Activated CD8-positive, alpha-beta memory T cell treated with anti-CD3 and anti-CD28 coated beads for 1 hour (primary cell): ENCODE measurements at regions not wholly inside any gene's neighbourhood (a gene's known extent, or its start where the extent isn't known, plus 50 kb on each side); places are given as distances from the start of the nearest gene placed in this dataset.
"Not testable (repeated sequence)": the region's sequence is repeated elsewhere in the genome, so short reads cannot be mapped to it uniquely, and the experiment has no call there.

ENCODE experiments used
- DNase-seq, 2 donors: peaks; one replicate each; pipeline ENCODE4 v3.0.0-alpha.2; 2020; ENCODE audit warnings: low read depth in 1 of 2; ENCODE audit errors: extremely low read depth in 1 of 2

DNA sequence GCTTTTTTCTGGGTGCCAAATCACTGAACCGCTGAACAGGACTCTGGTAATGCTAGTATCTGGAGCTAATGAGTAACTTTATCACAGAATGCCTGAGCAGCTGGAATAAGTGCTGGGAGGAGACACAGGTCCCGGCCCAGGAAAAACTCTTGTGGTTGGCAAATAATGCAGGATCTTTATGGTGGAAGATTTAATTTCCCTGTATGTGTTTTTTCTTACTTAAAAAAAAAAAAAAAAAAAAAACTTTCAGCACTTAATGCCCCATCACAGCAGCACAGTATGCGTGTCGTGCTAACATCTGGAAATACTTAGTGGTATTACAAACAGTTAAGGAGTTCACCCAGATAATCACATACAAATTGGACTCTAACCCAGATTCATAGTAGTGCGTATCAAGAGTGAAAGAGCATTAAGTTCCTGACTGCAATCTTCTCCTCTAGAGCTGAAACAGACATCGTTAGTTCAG is 220.7 kb downstream of the TOMM20 start:
- no peak for DNase-seq

- no peak for DNase-seq
These were observed 221.3 kb downstream of the TOMM20 start for GRCh38 chr1:234907208-234907939.

GRCh38 chr1:234906654-234907053 is 222.0 kb downstream of the TOMM20 start:
- DNase-seq = no peak

DNA sequence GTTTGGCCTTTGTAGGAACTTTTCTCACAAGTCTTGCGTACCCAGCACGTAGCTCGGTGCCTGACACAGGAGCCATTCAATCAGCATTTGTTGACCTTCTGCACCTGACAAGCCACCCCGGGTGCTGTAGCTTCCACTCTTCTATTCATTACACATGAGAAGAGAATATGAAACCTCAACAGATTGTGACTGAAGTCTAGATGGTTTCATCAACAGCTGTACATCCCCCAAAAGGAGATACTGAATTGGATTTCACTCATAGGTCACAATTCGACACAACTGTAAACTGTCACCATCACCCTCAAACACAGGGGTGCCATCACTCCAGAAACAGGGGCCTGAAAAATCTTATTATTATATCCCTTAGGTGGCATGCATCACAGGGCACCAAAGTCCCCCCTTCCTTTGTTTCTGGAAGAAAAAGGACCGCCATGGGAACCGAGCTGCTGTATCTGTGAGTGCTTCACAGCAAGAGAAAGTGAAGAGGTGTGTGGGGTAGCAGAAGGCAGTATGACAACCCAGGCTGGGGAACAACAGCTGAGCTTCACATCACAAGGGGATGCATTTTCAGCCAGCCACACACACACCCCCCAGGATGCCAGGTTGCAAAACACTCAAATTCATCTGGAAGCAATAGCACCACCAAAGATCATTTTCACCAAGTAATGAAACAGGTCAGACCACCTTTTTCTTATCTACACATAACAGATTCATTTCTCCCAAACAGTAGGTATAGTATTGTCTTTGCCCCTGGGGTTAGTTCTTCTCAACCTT is 225.7 kb downstream of the TOMM20 start:
- DNase-seq = no peak

DNA sequence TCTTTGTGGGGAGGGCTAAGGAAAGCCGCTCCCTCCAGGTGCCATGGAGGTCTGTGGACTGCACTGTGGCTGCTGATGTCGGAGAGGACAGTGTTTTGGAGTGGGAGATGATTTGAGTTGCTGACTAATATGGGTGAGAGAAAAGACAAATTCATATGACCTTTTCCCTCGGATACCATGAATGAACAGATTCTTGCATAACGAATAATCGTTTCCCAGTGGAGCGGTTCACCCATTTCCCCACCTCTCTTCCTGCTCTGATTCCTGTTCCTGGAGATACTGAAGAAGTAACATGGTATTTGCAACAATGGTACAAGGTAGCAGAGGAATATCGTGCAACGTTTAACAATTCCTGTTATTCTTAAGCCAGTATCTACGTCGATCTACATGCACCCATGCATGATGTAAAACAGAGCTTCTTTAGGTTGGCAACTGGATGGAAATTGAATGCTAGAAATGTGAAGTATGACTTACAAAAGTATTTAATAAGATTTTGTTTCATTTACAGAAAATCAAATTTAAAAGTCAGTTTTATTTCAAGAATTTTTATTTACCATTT is 227.1 kb downstream of the TOMM20 start:
- no peak for DNase-seq

- DNase-seq = no peak
These were observed 228.0 kb downstream of the TOMM20 start for GRCh38 chr1:234900595-234900994.

DNA sequence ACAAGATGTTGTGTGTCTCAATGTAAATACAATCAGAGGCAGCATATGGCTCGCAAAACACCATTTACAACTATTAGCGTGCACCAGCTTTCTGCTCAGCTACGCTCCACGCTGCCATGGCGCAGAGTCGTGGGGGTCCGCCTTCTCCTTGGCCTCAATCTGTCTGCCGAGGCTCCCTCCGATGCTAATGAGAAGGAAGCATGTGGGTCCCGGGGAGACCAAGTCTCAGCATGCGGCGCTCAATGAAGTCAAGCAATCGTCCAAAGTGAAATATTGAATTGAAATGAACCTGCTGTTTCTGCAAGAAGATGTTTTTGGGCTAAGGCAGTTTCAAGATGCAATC is 228.9 kb downstream of the TOMM20 start:
- DNase-seq = no peak

DNA sequence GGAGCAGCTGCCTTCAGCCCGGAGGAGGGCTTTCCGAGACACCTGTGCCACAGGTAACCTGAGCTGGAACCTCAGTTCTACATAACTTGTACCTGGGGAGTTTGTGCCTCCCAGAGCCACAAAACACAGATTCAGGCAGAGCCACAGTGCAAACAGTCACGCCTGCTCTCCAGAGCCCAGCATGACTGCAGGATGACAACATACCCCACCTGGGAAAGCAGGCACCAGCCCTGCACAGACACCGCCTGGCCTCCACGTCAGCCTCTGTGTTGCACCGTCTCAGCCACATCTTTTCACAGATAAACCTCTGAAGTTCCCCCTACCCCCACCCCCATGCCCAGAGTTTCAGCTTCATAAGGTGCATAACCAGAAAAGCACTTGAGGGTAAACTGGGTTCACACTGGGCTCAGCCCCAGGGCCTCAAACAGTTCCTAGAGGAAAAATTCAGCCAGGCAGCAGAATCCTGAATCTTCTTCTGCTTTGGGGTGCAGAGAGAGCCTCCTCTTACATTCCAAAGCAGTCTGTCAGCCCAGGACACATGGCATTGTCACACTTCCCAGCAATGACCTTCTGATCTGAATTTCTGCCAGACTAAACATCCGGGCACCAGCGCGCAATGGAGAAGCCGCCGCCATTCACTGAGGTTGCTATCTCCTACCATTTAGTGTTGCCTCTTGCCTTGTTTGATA is 229.5 kb downstream of the TOMM20 start:
- no peak for DNase-seq

GRCh38 chr1:234898455-234899033 is 230.1 kb downstream of the TOMM20 start:
- no peak for DNase-seq

- DNase-seq = no peak
These were observed 230.7 kb downstream of the TOMM20 start for GRCh38 chr1:234897754-234898454.

GRCh38 chr1:234897390-234897749 is 231.3 kb downstream of the TOMM20 start:
- DNase-seq = no peak

DNA sequence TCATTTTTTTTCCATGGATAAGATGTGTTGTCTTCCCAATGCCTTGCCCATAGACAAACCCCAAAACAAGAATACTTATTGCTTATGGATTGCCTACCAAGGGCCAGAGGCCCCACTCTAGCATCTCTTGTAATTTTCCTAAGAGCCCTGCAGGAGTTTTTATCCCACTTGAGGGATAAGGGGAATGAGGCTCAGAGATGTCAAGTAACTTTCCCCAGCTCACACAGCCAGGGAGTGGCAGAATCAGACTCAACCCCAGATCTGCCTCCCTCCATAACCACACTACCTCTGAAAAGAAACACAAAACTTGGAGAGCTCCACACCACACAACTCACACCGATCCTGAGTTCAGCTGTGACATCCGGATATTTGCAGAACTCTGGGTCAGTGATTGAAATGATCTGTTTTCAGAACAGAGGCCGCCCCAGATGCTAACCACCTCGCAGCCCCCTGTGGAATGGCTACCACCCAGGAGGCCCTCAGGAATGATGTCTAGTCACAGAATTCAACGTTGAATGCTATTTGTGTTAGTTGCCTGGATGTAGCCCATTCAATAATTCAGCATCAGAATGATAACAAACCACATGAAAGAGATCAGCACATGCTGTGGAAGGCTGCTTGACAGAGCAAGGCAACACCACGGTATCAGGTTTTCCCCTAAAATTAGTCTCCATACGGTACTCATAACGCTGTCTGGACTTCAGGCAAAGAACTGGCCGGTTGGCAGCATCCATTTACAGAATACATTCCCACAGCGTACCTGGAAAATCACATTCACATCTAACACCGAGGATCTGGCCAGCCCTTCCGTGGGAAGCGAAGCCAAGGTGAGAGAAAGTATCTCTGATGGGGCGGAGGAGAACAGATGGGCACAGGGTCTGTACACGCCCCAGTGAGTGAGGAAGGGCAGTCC is 231.9 kb downstream of the TOMM20 start:
- no peak for DNase-seq

DNA sequence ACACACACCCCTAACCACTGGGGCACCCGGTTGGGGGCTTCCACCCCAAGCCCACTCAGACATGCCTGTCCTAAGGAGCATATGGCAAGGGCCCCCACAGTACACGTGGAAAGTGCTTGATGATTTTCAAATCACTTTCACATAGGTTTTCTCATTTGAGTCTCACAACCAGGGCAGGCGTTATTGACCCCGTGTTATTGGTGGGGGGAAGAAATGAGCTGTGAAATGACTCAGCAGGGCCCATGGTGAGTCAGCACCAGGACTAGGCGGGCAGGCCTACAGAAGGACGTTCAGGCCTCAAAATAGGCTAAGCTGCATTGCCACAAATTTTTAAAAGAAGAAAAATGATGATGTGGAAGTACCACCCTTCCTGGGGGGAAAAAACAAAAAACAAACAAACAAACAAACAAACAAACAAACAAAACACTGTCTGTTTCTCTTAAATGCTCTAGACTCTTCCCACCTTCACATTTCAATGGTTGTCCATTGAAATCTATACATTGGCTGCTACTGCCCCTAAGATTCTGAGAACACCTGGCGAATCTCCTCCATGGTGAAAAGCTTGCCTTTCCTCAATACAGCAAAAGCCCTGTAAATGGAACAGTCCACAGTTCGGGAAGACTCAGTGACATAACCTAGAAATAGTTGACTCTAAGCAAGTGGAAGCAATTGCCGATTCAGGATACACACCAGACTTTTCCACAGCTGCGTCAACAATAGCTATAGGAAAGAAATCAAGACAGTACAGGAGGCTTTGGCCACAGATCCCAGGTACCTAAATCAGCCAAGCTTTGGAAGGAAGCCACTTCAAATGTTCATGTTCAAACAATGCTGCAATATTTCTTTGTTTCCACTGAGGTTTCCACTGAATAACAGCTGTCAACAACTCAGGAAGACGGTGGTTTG is 234.7 kb downstream of the TOMM20 start:
- DNase-seq = no peak

GRCh38 chr1:234893359-234893724 is 235.3 kb downstream of the TOMM20 start:
- no peak for DNase-seq

DNA sequence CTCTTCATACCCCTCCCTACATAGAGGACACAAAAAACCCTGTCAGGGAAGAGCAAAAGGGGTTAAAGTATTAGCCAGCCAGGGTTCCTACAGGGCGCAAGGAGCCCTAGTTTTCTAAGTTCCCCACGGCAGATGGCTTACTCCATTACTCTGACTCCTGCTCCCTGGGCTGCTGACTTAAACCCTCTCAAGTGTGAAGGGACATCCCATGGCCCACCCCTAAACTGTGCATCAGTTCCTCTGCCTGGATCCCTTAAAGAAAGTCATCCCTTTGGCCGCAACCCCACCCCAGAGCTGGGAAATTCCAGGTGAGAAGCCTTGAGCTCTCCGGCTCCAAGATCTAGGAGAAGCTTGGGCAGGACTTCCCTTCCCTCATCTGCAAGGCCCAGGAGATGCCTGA is 236.0 kb downstream of the TOMM20 start:
- DNase-seq = no peak

DNA sequence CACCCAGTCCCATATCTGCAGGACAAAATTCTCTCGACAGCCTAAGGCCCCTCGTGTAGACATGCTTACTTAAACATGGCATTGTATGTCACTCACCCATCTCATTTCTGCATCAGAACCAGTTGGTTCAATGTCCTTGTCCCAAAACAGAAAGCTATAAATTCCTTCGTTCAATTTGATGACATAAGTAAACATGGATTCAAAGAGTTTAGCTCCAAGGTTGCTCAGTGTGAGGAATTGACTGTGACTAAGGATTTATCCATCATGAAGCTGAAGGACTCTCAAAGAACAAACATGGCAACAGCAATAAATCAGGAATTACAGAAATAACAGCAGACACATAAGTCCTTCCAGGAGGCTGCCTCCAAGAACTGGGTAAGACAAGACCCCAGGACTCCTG is 237.2 kb downstream of the TOMM20 start:
- no peak for DNase-seq

- DNase-seq = no peak
These were observed 239.0 kb downstream of the TOMM20 start for GRCh38 chr1:234889643-234890042.

DNA sequence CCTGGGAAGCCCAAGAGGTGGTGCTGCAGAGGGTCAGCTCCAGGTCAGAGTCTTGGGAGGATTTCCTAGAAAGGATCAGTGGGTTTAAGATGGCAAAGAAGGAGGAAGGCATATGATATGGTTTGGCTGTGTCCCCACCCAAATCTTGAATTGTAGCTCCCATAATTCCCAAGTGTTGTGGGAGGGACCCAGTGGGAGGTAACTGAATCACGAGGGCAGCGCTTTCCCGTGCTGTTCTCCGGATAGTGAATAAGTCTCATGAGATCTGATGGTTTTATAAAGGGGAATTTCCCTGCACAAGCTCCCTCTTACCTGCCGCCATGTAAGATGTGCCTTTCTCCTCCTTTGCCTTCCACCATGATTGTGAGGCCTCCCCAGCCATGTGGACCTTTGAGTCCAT is 240.4 kb downstream of the TOMM20 start:
- not testable (repeated sequence) for DNase-seq
